Neural crest cell (in vitro differentiated cells): ENCODE measurements at regions not wholly inside any gene's neighbourhood (a gene's known extent, or its start where the extent isn't known, plus 50 kb on each side); places are given as distances from the start of the nearest gene placed in this dataset.

Experiments used
- DNase-seq: peaks from one replicate; pipeline ENCODE4 v3.0.0; 2021; ENCODE audit warnings: low read depth, mixed read lengths, low spot score
- H3K27ac Mint-ChIP-seq: one replicate; pipeline ENCODE4 v1.8.0; 2021; ENCODE audit warnings: mild to moderate bottlenecking, mixed read lengths; ENCODE audit not compliant: unreplicated experiment
- H3K27me3 Mint-ChIP-seq: 2 replicates; pipeline ENCODE4 v1.8.0; 2021; ENCODE audit warnings: low read depth, mild to moderate bottlenecking, mixed read lengths
- H3K36me3 Mint-ChIP-seq: 2 replicates; pipeline ENCODE4 v1.8.0; 2021; ENCODE audit warnings: low read depth, mild to moderate bottlenecking, mixed read lengths
- H3K4me1 Mint-ChIP-seq: 2 replicates; pipeline ENCODE4 v1.8.0; 2021; ENCODE audit warnings: mixed read lengths
- H3K4me3 Mint-ChIP-seq: one replicate; pipeline ENCODE4 v1.8.0; 2021; ENCODE audit warnings: mild to moderate bottlenecking, mixed read lengths
- H3K9me3 Mint-ChIP-seq: 2 replicates; pipeline ENCODE4 v1.8.0; 2021; ENCODE audit warnings: mixed read lengths
- CTCF ChIP-seq: fragments of 200-600 bp; sonication (generic); conservative IDR thresholded peaks from 2 replicates; pipeline ENCODE4 v1.5.0; 2021; ENCODE audit warnings: antibody characterized with exemption, mild to moderate bottlenecking

- TF ChIP-seq CTCF, result no peak
- H3K9me3 Mint-ChIP-seq, result no peaks in the 10 kb centered on the region
- H3K27me3 Mint-ChIP-seq, result no peaks in the 10 kb centered on the region
- H3K27ac Mint-ChIP-seq, result peak overlapping the region; percentile 89
- no peak for DNase-seq
- peaks cover 41% of the 10 kb centered on the region for H3K4me1 Mint-ChIP-seq
- H3K4me3 Mint-ChIP-seq, result no peak overlapping the region
- no peaks in the 10 kb centered on the region for H3K36me3 Mint-ChIP-seq
These were observed 105.9 kb upstream of the ID2 start for GRCh38 chr2:8575834-8576423.

GRCh38 chr2:8576525-8577167 lies 105.2 kb upstream of the ID2 start:
- no peak for DNase-seq
- H3K36me3 Mint-ChIP-seq, result no peaks in the 10 kb centered on the region

DNA sequence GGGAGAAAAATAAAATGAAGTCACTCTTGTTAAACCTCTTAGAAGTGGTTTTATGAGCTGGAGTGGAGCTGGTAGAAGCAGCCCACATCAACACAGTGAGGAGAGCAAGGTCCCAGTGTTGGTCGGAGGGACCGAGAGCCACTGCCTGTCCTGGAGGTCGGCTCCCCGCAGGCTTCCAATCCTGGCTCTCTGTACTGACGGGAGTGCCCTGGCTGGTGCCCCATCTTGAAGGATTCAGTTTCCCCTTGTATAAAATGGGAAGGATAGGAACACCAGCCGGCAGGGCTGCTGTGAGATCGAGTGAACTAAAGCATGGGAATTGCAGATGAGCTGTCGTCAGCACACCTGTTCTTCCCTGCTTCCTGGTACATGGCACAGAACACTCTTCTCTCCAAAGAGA lies 104.3 kb upstream of the ID2 start:
- no peak overlapping the region for H3K4me3 Mint-ChIP-seq
- no peak overlapping the region for H3K27ac Mint-ChIP-seq
- no peaks in the 10 kb centered on the region for H3K27me3 Mint-ChIP-seq
- TF ChIP-seq CTCF, result no peak
- DNase-seq, result no peak
- peaks cover 38% of the 10 kb centered on the region for H3K4me1 Mint-ChIP-seq
- no peaks in the 10 kb centered on the region for H3K9me3 Mint-ChIP-seq
- H3K36me3 Mint-ChIP-seq, result no peaks in the 10 kb centered on the region

More at GRCh38 chr2:8576525-8577167, 105.2 kb upstream of the ID2 start:
- Mint-ChIP-seq H3K4me3 (no peak overlapping the region), H3K27ac (no peak overlapping the region), H3K4me1 (peaks cover 43% of the 10 kb centered on the region), H3K9me3 (no peaks in the 10 kb centered on the region), H3K27me3 (no peaks in the 10 kb centered on the region)
- TF ChIP-seq CTCF, result no peak

- Mint-ChIP-seq H3K4me1 (peaks cover 38% of the 10 kb centered on the region), H3K36me3 (no peaks in the 10 kb centered on the region), H3K4me3 (no peak overlapping the region), H3K9me3 (no peaks in the 10 kb centered on the region), H3K27me3 (no peaks in the 10 kb centered on the region), H3K27ac (no peak overlapping the region)
- no peak for TF ChIP-seq CTCF
- no peak for DNase-seq
These were observed 103.3 kb upstream of the ID2 start for GRCh38 chr2:8578335-8579244.

- peaks cover 43% of the 10 kb centered on the region for H3K4me1 Mint-ChIP-seq
- no peaks in the 10 kb centered on the region for H3K9me3 Mint-ChIP-seq
- no peak overlapping the region for H3K4me3 Mint-ChIP-seq
- H3K36me3 Mint-ChIP-seq, result no peaks in the 10 kb centered on the region
- H3K27ac Mint-ChIP-seq, result no peak overlapping the region
- no peak for DNase-seq
- no peak for TF ChIP-seq CTCF
- peaks cover 4% of the 10 kb centered on the region for H3K27me3 Mint-ChIP-seq
These were observed 102.3 kb upstream of the ID2 start for GRCh38 chr2:8579485-8580085.
